Ureter (tissue), 1 donor: ENCODE measurements at regions not wholly inside any gene's neighbourhood (a gene's known extent, or its start where the extent isn't known, plus 50 kb on each side); places are given as distances from the start of the nearest gene placed in this dataset.

Source experiments
- DNase-seq: peaks from one replicate; pipeline ENCODE4 v3.0.0-alpha.2; 2020; ENCODE audit warnings: low spot score
- donor health status: DM: yes; HTN: yes; CAD: no.

DNA sequence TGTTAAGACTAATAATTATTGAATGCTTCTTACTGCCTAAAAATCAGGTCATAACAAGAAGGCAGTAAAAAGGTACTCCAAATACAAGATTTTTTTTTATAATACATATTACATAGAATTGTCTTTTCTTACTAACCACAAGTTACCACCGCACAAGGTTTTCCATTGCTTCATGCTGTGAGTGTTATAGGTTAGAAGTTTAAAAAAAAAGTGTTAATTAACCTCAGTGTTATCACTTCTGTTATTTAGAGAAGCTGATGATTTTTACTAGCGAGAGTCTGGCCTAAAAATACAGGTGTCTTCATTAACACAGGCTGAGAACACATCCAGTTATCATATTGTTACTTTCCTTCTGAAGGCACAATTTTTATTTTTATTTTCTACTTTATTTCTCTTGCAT, 1281.9 kb upstream of the CELF2 start:
- DNase-seq = no peak

DNA sequence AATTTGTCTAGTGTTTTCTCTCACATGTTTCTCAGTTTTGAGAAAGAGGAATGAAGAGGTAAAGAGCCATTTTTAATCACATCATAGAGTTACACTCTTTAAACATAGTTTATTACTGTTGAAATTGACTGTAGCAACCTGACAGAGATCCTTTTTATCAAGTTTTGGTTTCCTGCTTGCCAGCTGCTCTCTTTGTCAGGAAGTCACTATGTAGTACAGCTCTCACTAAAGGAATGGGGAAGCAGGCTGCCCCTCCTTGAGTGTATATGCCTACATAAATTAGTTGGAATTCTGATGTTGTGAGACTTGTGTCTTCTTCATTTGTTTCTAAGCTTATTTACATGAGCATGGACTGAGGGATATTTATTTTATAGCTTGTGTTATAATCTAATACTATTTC, 1274.0 kb upstream of the CELF2 start:
- DNase-seq = no peak

DNA sequence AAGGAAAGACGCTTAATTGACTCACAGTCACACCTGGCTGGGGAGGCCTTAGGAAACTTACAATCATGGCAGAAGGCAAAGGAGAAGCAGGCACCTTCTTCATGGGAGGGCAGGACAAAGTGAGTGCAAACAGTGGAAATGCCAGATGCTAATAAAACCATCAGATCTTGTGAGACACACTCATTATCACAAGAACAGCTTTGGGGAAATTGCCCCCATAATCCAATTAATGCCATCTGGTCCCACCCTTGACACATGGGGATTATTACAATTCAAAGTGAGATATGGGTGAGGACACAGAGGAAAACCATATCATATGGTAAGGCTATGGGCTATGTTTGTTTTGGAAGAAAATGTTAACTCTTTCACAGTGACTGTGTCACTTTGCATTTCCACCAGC, 1272.5 kb upstream of the CELF2 start:
- DNase-seq = no peak

DNA sequence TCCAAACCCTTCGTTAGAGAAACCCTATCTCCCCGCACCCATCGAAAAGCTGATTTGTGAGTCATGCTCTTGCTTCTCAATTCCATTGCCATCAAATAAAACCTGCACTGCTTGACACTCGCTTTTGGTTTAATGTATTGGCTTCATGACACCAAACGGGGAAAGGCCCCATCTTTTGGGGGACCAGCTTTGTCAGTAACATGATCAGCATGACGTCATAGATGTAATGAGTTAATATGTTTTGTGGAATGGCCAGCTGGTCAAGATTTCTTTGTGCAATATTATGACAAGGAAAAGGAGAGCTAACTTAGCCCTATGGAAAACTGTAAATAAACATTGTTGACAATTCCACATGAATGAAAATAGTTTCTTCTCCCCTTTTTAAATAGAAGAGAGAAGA, 1260.5 kb upstream of the CELF2 start:
- no peak for DNase-seq

DNA sequence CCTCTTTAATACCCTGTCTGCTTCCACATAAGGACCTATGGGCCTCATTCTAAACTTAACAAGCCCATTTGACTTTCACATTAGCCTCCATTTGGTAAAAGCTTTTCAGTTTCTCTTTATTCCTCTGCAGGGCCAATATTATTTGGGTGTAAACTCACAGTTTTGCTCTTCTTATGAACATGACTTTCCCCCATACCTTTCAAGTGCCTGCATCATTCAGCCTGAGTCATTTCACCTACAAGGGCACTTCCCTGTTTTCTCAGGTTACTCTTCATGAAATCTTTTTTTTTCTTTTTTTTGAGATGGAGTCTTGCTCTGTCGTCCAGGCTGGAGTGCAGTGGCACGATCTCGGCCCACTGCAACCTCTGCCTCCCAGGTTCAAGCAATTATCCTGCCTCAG, 1258.1 kb upstream of the CELF2 start:
- DNase-seq = no peak

DNA sequence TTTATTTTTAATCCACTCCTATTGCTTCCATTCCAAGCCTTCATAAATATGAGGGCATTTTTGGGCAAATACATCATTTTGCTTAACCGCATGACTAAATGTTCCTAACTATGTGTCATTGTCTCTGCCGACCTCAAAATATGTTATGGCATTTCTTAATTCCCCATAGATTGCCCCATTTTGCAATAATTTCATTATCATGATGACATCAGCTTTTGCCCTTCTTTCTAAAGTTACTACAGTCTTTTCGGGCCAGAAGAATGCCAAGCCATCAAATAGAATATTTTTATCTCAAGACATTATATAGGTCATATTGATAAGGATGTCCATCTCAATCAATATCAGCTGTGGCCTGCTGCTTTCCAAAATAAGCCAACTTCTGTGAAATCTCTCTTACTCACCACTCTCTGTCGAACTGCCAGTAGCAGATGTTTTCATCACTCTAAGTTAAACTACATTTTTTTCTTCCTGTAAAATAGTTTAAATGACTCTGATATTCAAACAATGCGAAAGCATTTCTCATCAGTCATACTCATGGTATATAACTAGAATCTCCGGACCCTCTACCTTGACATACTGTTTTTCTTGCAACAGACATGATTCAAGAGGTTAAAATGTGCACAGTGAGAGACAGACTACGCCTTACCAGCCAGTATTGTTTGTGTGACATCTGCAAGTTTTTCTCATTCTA, 1254.6 kb upstream of the CELF2 start:
- DNase-seq = no peak

DNA sequence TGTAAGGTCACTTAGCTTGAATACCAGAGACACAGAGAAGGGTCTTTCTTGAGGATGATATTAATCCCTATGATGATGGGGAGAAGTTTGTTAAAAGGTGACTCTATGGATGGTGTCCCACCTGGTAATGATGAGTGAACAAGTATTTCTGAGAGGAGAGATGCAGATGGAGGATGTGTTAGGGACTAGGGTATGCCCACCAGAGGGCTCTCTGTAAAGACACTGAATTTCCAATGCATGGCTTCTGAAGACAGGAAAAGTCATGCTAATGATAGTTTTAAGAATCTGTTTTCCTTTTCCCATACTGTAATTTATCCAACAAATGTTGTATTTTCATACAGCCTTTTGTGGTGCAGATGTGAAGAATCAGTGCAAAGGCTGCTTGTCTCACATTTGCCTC, 1250.9 kb upstream of the CELF2 start:
- no peak for DNase-seq

DNA sequence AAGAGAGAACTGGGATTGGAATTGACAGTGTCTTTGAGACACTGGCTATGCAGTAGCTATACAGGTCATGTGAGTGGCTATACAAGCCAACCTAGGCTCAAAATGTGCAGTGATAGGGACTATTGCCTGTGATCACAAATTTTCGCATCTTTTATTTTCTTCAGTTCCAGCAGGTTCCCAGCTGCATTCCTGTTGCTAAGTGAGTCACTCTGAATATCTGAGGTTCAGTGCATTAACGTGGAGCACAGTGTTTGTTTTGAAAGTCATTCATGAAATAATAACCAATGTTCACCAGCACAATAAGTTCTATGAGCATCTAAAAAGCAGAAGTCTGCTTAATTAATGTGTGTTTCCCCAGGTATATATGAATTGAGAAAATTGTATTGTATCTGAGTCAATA, 1236.0 kb upstream of the CELF2 start:
- no peak for DNase-seq

DNA sequence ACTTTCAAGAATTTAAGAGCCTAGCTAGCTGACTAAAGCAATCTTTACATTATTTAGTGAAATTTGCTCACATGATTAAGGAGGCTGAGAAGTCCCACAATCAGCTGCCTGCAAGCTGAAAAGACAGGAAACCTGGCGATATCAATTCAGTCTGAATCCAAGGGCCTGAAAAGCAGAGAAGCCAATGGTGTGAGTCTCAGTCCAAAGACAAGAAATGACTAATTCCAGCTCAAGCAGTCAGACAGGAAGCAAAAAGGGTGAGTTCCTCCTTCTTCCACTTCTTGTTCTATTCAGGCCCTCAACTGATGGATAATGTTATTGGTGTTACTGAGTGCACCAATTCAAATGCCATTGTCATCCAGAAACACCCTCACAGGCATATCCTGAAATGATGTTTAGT, 1231.6 kb upstream of the CELF2 start:
- no peak for DNase-seq

DNA sequence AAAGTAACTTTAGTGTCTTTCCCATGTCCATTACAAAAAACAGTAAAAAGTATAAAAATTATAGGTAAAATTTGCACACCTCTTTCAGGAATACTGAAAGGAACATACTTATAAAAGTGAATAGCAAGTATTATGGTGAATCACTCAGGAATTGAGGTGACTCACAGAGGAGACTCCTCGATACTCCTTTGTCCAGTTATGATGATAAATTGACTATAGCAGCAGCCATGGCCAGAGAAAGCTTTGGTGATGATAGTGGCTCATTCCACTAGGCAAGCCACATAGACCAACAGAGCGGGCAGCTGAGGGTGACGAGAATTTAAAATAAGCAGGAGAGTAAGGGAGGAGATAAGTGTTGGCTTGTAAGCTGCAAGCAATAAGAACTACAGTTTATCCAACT, 1231.1 kb upstream of the CELF2 start:
- DNase-seq = no peak

DNA sequence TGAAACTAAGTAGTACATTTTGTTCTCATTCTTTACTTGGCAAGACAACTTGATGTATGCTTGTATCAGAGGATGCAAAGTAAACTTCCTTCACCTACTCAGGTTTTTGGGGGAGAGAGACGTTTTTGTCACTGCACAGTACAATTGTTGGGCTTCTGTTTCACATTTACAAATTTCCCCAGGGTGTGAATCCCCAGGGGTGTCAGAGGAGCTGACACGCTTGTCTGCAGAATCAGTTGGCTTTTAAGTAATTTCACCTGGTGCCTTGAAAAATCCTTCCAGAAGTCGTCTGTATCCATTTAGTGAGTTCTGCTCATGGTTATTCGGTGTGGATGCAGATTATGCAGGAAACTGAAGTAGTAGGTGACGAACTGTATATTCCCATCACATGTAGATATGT, 1227.7 kb upstream of the CELF2 start:
- no peak for DNase-seq

DNA sequence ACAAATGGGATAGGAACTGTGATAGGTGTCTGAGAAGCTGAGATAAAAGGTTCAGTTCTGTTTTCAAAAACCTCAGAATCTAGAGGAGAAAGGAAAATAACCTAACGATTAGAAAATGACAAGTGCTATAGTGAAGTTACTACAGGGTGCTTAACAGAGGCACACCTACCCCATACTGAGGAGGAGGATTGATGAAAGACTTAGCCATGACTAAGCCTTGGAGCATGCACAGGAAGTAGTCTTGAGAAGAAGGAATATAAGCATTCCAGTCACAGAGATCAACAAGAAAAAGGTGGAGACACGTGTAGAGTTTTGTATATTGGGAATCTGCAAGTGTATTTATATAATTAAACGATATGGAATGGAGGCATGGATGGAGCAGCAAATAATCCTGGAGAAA, 1225.5 kb upstream of the CELF2 start:
- no peak for DNase-seq

DNA sequence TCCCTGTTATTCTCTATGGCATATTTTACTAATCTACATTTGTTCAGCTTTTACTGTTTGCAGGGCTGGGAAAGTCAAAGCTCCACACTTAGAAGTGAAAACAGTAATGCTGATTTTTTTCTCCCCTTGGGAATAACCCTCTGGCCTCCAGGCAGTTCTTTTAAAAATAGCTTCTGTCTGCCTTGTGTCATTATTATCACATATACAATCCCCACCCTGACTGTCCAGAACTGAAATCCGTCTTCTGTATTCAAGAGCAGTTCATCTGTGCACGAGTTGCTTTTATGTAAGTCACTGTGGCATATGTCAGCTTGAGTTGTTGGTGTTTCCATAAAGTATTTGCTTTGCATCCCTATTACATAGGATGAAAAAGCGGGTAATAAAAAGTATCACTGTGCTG, 1221.1 kb upstream of the CELF2 start:
- DNase-seq = no peak

DNA sequence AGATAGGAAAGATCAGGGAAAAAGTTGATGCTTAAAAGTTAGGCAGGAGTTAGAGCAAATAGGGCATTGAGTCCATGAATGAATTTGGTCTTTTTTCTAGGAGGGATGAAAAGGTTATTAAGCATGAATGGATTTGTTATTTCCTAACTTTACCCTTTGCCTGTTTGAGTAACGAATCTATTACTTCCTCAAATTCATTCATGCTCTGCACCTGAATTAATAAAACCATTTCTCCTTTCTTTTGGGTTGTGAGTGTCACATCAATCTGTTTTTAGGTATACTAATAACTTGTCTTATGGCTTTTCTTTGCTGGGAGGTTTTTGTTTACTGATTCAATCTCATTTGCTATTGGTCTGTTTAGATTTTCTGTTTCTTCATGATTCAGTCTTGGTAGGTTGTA, 1217.7 kb upstream of the CELF2 start:
- DNase-seq = no peak

DNA sequence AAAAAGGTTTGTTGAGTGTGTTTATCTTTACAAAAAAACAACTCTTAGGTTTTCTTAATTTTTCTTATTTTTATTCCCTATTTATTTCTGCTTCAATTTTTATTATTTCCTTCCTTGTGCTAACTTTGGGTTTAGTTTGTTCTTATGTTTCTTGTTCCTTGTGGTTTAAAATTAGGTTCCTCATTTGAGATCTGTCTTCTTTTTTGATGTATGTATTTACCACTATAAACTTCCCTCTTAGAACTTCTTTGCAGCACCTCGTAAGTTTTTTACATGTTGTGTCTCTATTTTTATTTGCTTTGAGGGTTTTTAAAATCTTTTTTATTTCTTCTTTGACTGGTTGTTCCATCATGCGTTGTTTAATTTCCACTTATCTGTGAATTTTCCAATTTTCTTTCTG, 1217.1 kb upstream of the CELF2 start:
- no peak for DNase-seq

DNA sequence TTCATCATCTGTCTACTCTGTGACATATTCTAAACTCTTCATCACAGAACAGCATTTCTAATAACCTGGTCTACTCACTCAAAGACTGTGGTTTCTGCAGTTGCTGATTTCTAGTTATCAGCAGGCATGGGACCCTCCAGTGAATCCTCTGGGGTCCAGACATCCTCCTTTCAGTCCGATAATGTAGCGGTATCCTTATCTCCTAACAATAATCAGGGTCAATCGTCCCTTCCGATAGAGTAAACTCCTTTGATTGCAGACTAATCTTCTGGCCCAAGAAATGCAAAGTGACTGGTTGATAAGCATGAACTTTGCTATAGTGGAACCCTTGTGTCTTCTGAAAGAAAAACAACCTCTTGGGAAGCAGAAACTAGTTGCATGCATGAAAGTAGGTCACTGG, 1209.8 kb upstream of the CELF2 start:
- DNase-seq = no peak

DNA sequence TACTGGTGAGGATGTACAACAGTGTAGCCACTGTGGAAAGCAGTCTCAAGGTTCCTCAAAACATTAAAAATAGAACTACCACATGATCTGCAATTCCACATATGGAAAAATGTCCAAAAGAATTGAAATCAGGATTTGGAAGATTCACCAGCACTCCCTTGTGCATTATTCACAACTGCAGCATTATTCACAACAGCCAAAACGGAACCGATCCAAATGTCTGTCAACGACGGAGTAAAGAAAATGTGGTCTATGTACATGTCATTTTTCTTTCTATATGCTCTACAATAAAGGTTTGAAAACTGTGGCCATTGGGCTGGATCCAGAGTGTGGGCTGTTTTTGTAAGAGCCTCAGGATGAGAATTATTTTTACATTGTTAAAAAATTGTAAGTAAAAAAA, 1206.1 kb upstream of the CELF2 start:
- DNase-seq = no peak

DNA sequence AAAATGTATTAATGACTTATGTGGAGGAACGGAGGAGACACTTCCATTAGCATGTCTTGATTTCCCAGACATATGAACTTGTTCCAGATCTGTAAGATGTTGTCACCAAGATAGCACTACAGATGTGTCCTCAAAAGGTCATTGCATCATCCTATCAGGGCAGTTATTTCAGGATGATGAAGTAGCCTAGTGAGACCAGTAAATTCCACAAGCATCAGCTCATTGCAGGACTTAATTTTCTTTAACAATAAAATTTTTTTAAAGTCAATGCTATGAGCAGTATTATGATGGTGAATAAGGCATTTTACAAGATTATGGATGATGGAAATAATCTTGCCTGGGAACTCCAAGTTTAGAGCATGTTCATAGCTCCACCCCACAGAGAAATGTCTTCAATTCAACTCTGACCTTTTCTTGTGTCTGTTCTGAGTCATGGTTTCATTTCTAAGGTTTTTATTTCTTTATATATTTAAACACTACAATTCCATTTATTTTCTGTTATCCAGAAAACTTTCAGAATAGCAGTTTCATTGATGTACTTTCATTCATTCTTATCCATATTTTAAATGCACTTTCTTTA, 1203.3 kb upstream of the CELF2 start:
- DNase-seq = no peak

DNA sequence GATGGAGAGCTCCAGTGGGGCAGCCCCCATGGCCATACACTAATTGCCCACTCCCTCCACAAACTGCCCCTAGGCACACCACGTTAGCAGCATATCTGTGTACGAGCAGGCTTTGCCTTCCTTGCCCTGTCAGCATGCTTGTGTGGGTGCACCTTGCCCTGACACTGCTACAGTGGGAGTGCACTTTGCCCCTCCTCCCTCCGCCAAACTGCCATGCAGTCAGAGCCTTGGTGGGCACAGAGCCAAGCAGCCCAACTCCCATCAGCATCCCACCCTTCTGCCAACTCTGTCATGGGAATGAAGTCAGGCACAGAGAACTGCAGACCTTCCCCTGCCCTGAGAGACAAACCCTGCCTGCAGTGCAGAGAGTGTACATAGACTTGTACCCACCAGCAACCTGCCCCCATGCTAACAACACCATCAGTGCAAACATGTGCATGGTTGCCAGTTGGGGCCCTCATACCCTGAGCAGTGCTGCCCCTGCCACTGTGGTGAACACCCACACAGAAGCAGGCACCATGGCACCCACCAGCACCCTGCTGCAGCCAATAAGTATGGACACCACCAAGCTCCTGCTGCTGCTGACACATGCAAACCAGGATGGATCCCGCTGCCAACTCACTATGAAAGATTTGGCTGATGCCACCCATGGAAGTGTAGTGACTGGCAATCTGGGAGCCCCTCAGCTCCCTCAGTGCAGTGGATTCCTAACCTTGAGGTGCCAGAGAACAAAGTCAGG, 1197.7 kb upstream of the CELF2 start:
- DNase-seq = no peak

DNA sequence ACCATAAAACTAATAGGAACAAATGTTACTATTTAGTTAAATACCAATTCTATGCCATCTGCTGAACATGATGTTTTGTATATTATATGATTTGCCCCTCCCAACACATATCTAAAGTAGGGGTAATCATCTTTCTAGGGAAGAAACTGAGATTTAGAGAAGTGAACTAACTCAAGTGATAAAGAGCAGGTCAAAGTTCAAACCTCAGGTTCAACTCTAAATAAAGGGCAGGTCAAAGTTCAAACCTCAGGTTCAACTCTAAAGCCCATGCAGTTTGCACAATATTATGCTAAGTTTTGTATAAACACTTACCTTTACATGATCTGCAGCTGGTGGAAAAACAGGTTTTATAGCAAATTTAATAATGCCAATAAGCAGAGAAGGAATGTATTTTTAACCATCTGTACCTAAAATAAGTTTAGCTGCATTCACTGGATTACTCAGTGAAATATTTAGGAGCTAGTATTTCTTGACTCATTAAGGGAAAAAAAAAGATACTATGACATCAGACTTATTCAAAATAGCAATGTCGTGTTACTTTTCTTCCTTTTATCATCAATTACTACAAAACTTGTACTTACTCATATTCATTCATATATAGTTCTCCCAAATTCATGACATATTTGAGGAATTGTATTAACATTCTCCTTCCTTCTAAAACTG, 1194.3 kb upstream of the CELF2 start:
- DNase-seq = no peak

DNA sequence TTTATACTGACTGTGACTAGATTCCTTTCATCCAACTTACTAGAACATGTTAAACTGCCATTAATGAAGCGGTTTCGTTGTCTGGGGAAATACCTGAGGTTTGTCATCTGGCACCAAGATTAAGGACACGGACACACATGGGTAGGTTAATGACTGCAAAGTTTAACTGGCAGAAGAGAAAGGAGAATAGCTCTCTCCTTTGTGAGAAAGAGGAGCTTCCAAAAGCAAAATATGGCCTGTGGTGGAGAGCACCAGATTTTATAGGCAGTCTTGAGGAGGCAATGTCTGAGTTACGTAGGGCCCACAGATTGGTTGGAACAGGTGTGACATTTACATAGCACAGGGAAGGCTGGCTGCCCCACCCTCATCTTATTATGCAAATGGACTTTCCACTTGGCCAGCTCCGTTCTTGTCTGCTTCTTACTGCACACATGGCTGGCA, 1193.0 kb upstream of the CELF2 start:
- no peak for DNase-seq

DNA sequence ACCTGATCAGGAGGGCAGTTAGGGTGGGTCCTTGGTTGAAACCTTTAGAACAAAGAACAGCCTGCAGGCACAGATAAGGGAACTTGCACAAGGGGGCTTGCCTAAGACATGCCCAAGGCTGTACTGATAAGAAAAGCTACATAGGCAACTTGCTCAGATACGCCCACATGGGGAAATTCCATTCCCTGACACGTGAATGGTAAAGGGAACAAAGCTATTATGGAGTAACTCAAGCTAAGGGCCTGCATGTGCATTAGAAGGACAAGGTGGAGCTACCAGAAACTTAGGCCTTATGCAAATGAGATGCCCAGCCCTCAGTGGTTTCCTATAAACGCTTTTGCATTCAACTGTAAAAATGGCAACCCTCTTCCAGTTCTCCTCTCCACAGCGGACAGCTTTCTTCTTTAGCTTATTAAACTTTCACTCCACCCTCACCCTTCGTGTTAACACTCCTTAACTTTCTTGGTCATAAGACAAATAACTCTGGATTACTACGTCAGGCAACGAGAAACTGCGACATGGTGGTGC, 1192.1 kb upstream of the CELF2 start:
- peak; percentile 57 for DNase-seq

DNA sequence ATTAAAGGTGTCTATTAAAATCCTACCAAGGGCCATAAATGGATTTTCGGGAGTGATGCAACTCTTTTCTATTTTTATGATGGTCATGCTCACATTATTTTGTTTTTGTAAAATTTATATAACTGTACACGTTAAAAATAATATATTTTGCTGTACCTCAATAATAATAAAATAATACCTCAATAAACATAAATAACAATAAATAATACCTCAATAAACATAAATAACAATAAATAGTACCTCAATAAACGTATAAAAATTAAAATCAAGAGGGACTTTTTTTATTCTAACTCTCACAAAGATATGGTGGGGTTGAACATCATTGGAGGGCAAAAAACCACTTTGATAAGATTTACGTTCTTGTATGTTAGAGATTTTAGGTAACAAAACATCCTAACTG, 1189.6 kb upstream of the CELF2 start:
- DNase-seq = no peak
